IMR-90 (cell line): ENCODE measurements at regions not wholly inside any gene's neighbourhood (a gene's known extent, or its start where the extent isn't known, plus 50 kb on each side); places are given as distances from the start of the nearest gene placed in this dataset.

Experiments used
- ATAC-seq: fragments of 200-7000 bp; cut with Tn5 transposase; 2 replicates; pipeline ENCODE4 v1.9.1; 2020; ENCODE audit warnings: low read depth, mild to moderate bottlenecking, moderate library complexity
- BruUV-seq: library from RNA; stranded (reverse); fragments of 400-500 nt; replicated peaks from 2 replicates; lab custom pipeline; 2021; lab: Mats Ljungman, UMichigan
- CTCF ChIA-PET: fragments of 300-600 bp; formaldehyde crosslinking; extraction: SDS; loops from one replicate; lab custom pipeline; 2021; ENCODE audit warnings: antibody characterized with exemption; lab: Yijun Ruan, JAX
- POLR2A ChIA-PET: fragments of 300-600 bp; sonication (Branson Sonifier 250); formaldehyde crosslinking; loops from one replicate; lab custom pipeline; 2022; ENCODE audit warnings: antibody characterized with exemption; ENCODE audit not compliant: unreplicated experiment; lab: Charles Lee
- DNase-seq: peaks from one replicate; pipeline ENCODE4 v3.0.0; 2013
- H2AFZ ChIP-seq: replicated peaks from 2 replicates; pipeline ENCODE3; 2013; ENCODE audit warnings: low read length, mild to moderate bottlenecking; ENCODE audit not compliant: poor library complexity
- H2AK5ac ChIP-seq: 2 replicates; pipeline ENCODE4 v1.6.1; 2013; ENCODE audit warnings: low read depth, low read length, inconsistent platforms
- H2AK9ac ChIP-seq: replicated peaks from 2 replicates; pipeline ENCODE3; 2013; ENCODE audit warnings: mild to moderate bottlenecking, low read depth, low read length, moderate library complexity; ENCODE audit not compliant: poor library complexity
- H2BK120ac ChIP-seq: 2 replicates; pipeline ENCODE4 v1.6.1; 2013; ENCODE audit warnings: low read depth, low read length, inconsistent platforms
- H2BK15ac ChIP-seq: 3 replicates; pipeline ENCODE4 v1.6.1; 2013; ENCODE audit warnings: low read depth, low read length, inconsistent platforms
- H2BK20ac ChIP-seq: 2 replicates; pipeline ENCODE4 v1.6.1; 2013; ENCODE audit warnings: low read depth, mild to moderate bottlenecking, inconsistent platforms, low read length, moderate library complexity
- H2BK5ac ChIP-seq: 2 replicates; pipeline ENCODE4 v1.6.1; 2013; ENCODE audit warnings: mild to moderate bottlenecking, low read depth, low read length, inconsistent platforms; ENCODE audit not compliant: poor library complexity, severe bottlenecking
- H3K14ac ChIP-seq: replicated peaks from 2 replicates; pipeline ENCODE4 v1.6.1; 2013; ENCODE audit warnings: low read depth, low read length, inconsistent platforms
- H3K18ac ChIP-seq: 2 replicates; pipeline ENCODE4 v1.6.1; 2013; ENCODE audit warnings: low read depth, low read length, control low read depth
- H3K23ac ChIP-seq: 2 replicates; pipeline ENCODE4 v1.6.1; 2013; ENCODE audit warnings: low read depth, low read length, inconsistent platforms
- H3K27ac ChIP-seq: 2 replicates; pipeline ENCODE4 v1.5.1; 2013; ENCODE audit warnings: mild to moderate bottlenecking, control low read depth, low read length; ENCODE audit not compliant: insufficient read depth
- H3K27me3 ChIP-seq: 2 replicates; pipeline ENCODE4 v1.6.1; 2013; ENCODE audit warnings: low read length; ENCODE audit not compliant: control insufficient read depth, insufficient read depth
- H3K36me3 ChIP-seq: 2 replicates; pipeline ENCODE4 v1.6.1; 2013; ENCODE audit warnings: low read length, mixed read lengths; ENCODE audit not compliant: control insufficient read depth, insufficient read depth
- H3K4ac ChIP-seq: 2 replicates; pipeline ENCODE4 v1.6.1; 2013; ENCODE audit warnings: low read depth, low read length, inconsistent platforms
- H3K4me1 ChIP-seq: 2 replicates; pipeline ENCODE4 v1.6.1; 2013; ENCODE audit warnings: low read length, mixed read lengths; ENCODE audit not compliant: control insufficient read depth, insufficient read depth
- H3K4me2 ChIP-seq: 2 replicates; pipeline ENCODE4 v1.6.1; 2013; ENCODE audit warnings: low read depth, mild to moderate bottlenecking, control low read depth, low read length, moderate library complexity
- H3K4me3 ChIP-seq: 2 replicates; pipeline ENCODE4 v1.5.1; 2013; ENCODE audit warnings: low read depth, mild to moderate bottlenecking, control low read depth, low read length, moderate library complexity; ENCODE audit not compliant: insufficient read depth
- H3K56ac ChIP-seq: 2 replicates; pipeline ENCODE4 v1.6.1; 2013; ENCODE audit warnings: low read length, inconsistent platforms; ENCODE audit not compliant: insufficient read depth; ENCODE audit errors: extremely low read depth
- H3K79me1 ChIP-seq, 2 experiments: 2 replicates each; pipeline ENCODE4 v1.6.1; 2013; ENCODE audit warnings: low read length in 2 of 2, inconsistent platforms in 1 of 2, low read depth in 1 of 2
- H3K9ac ChIP-seq: 2 replicates; pipeline ENCODE4 v1.6.1; 2013; ENCODE audit warnings: low read depth, low read length, control low read depth
- H3K9me1 ChIP-seq: 2 replicates; pipeline ENCODE4 v1.6.1; 2013; ENCODE audit warnings: low read length, inconsistent platforms; ENCODE audit not compliant: insufficient read depth
- H3K9me3 ChIP-seq: 2 replicates; pipeline ENCODE4 v1.6.1; 2013; ENCODE audit warnings: low read length; ENCODE audit not compliant: control insufficient read depth, insufficient read depth
- H4K20me1 ChIP-seq: 2 replicates; pipeline ENCODE4 v1.6.1; 2013; ENCODE audit warnings: low read length, inconsistent platforms; ENCODE audit not compliant: insufficient read depth
- H4K5ac ChIP-seq: 2 replicates; pipeline ENCODE4 v1.6.1; 2013; ENCODE audit warnings: mild to moderate bottlenecking, low read depth, low read length, control low read depth
- H4K8ac ChIP-seq, 2 experiments: 2 replicates each; pipeline ENCODE4 v1.6.1; 2013; ENCODE audit warnings: low read depth in 2 of 2, low read length in 2 of 2, control low read depth in 1 of 2, inconsistent platforms in 1 of 2
- H4K91ac ChIP-seq: 2 replicates; pipeline ENCODE4 v1.6.1; 2013; ENCODE audit warnings: low read depth, low read length, inconsistent platforms; ENCODE audit not compliant: insufficient read depth
- BHLHE40 ChIP-seq: fragments of 150-350 bp; IDR thresholded peaks from 2 replicates; pipeline ENCODE4 v1.6.1; 2016; ENCODE audit warnings: mild to moderate bottlenecking, low read depth, low read length
- CEBPB ChIP-seq: IDR thresholded peaks from 2 replicates; pipeline ENCODE4 v1.6.1; 2012; ENCODE audit warnings: low read depth, low read length, improper control_type of control experiment
- CHD1 ChIP-seq: IDR thresholded peaks from 2 replicates; pipeline ENCODE4 v1.6.1; 2012; ENCODE audit warnings: low read depth, low read length, improper control_type of control experiment
- CTCF ChIP-seq: conservative IDR thresholded peaks from 2 replicates; pipeline ENCODE4 v1.5.1; 2012; ENCODE audit warnings: mild to moderate bottlenecking, low read depth, low read length, improper control_type of control experiment
- ELK1 ChIP-seq: fragments of 150-350 bp; IDR thresholded peaks from 2 replicates; pipeline ENCODE4 v1.6.1; 2016; ENCODE audit warnings: low read depth, mild to moderate bottlenecking, low read length, moderate library complexity, borderline replicate concordance
- FOS ChIP-seq: fragments of 150-350 bp; IDR thresholded peaks from 2 replicates; pipeline ENCODE4 v1.6.1; 2016; ENCODE audit warnings: low read depth, low read length
- MAFK ChIP-seq: IDR thresholded peaks from 2 replicates; pipeline ENCODE4 v1.6.1; 2012; ENCODE audit warnings: low read depth, low read length, improper control_type of control experiment
- MAZ ChIP-seq: IDR thresholded peaks from 2 replicates; pipeline ENCODE4 v1.6.1; 2012; ENCODE audit warnings: low read depth, mild to moderate bottlenecking, low read length, improper control_type of control experiment, moderate library complexity, borderline replicate concordance
- MXI1 ChIP-seq: IDR thresholded peaks from 2 replicates; pipeline ENCODE4 v1.6.1; 2012; ENCODE audit warnings: low read depth, mild to moderate bottlenecking, low read length, moderate library complexity, borderline replicate concordance
- NFE2L2 ChIP-seq: fragments of 150-350 bp; IDR thresholded peaks from 2 replicates; pipeline ENCODE4 v1.6.1; 2016; ENCODE audit warnings: low read depth, mild to moderate bottlenecking, low read length
- POLR2A ChIP-seq: IDR thresholded peaks from 2 replicates; pipeline ENCODE4 v1.6.1; 2012; ENCODE audit warnings: mild to moderate bottlenecking, low read depth, low read length
- RAD21 ChIP-seq: IDR thresholded peaks from 2 replicates; pipeline ENCODE4 v1.6.1; 2012; ENCODE audit warnings: low read length, improper control_type of control experiment
- RCOR1 ChIP-seq: IDR thresholded peaks from 2 replicates; pipeline ENCODE4 v1.6.1; 2012; ENCODE audit warnings: mild to moderate bottlenecking, low read length, improper control_type of control experiment; ENCODE audit not compliant: insufficient replicate concordance
- RFX5 ChIP-seq: IDR thresholded peaks from 2 replicates; pipeline ENCODE4 v1.8.0; 2012; ENCODE audit warnings: low read depth, mild to moderate bottlenecking, low read length, moderate library complexity
- SMC3 ChIP-seq: fragments of 150-350 bp; IDR thresholded peaks from 2 replicates; pipeline ENCODE4 v1.6.1; 2016; ENCODE audit warnings: low read depth, mild to moderate bottlenecking, antibody characterized with exemption, low read length, moderate library complexity
- USF2 ChIP-seq: fragments of 150-350 bp; IDR thresholded peaks from 2 replicates; pipeline ENCODE4 v1.6.1; 2017; ENCODE audit warnings: mild to moderate bottlenecking, antibody characterized with exemption, low read length, low read depth
- WGBS, 2 experiments: methylation state at CpG; one replicate each; pipeline versions ENCODE4 v1.1.5 to v1.1.7; 2013; ENCODE audit warnings: missing lambda C conversion rate in 2 of 2; ENCODE audit not compliant: insufficient read length in 1 of 2; ENCODE audit errors: extremely low coverage in 2 of 2; 5-methylcytosine and 5-hydroxymethylcytosine counted together
- dilution Hi-C: fragments of 300-500 bp; cut with HindIII; formaldehyde crosslinking; loops from one replicate; pipeline ENCODE4 v1.14.3; 2018; ENCODE audit warnings: low sequenced_read_pairs; ENCODE audit not compliant: unreplicated experiment
- in situ Hi-C: fragments of 300-500 bp; cut with MboI; formaldehyde crosslinking; loops from 3 replicates; pipeline ENCODE4 v1.14.3; 2019; ENCODE audit warnings: low sequenced_read_pairs, inconsistent platforms, mixed read lengths
- intact Hi-C: fragments of 100-400 bp; cut with micrococcal nuclease; formaldehyde crosslinking; loops from 2 replicates; pipeline ENCODE4 v1.10.0; 2022

- no peak overlapping the region for H2BK5ac ChIP-seq
- H3K79me1 ChIP-seq = no peaks in the 10 kb centered on the region
- TF ChIP-seq RCOR1 (no peak), POLR2A (no peak), NFE2L2 (no peak), RAD21 (no peak), BHLHE40 (no peak), CTCF (no peak), ELK1 (no peak), MXI1 (no peak), CHD1 (no peak), CEBPB (no peak), FOS (no peak), RFX5 (no peak), MAZ (no peak), SMC3 (no peak), MAFK (no peak), USF2 (no peak)
- no peak overlapping the region for H2AFZ ChIP-seq
- H4K20me1 ChIP-seq = no peaks in the 10 kb centered on the region
- H2AK9ac ChIP-seq = no peak overlapping the region
- no peak for ATAC-seq
- H3K4me2 ChIP-seq = no peak overlapping the region
- no peak overlapping the region for H4K8ac ChIP-seq
- H3K4me3 ChIP-seq = no peak overlapping the region
- H3K27me3 ChIP-seq = no peaks in the 10 kb centered on the region
- H3K9me3 ChIP-seq = peaks cover 4% of the 10 kb centered on the region; the same call in 1 of the 2 replicates
- no peak for DNase-seq
- dilution Hi-C loops = no loop called here
- intact Hi-C loops = no loop called here
- H3K56ac ChIP-seq = no peak overlapping the region
- no peak overlapping the region for H2BK20ac ChIP-seq
- BruUV-seq = no TSS peak
- in situ Hi-C loops = no loop called here
- H3K4ac ChIP-seq = no peak overlapping the region
- H3K23ac ChIP-seq = no peak overlapping the region
- H2AK5ac ChIP-seq = no peak overlapping the region
- ChIA-PET POLR2A (no interaction called here), CTCF (no interaction called here)
- H2BK15ac ChIP-seq = no peak overlapping the region
- H3K9me1 ChIP-seq = no peaks in the 10 kb centered on the region
- H4K91ac ChIP-seq = no peak overlapping the region
- no peak overlapping the region for H3K9ac ChIP-seq
- H3K36me3 ChIP-seq = no peaks in the 10 kb centered on the region
- H3K18ac ChIP-seq = no peak overlapping the region
- no peak overlapping the region for H3K27ac ChIP-seq
- H2BK120ac ChIP-seq = no peak overlapping the region
- no CpG with 5 or more reads among the region's 1 CpG for WGBS, 2 experiments
- H3K14ac ChIP-seq = no peak overlapping the region
- no peaks in the 10 kb centered on the region for H3K4me1 ChIP-seq
- no peak overlapping the region for H4K5ac ChIP-seq
Observed at GRCh38 chr5:23316060-23316591, 191.3 kb upstream of the PRDM9 start.
